ENCODE measurements at regions not wholly inside any gene's neighbourhood (a gene's known extent, or its start where the extent isn't known, plus 50 kb on each side); places are given as distances from the start of the nearest gene placed in this dataset.

- TF ChIP-seq CTCF (IDR thresholded peaks at IDR 0.05) (no peak), POLR2A (IDR thresholded peaks at IDR 0.05) (no peak)
These were observed 74.8 kb upstream of the MBOAT1 start for GRCh38 chr6:20286968-20287565.

All from heart left ventricle (tissue), 13 donors.